GM18517 (cell line): ENCODE measurements at regions not wholly inside any gene's neighbourhood (a gene's known extent, or its start where the extent isn't known, plus 50 kb on each side); places are given as distances from the start of the nearest gene placed in this dataset.

Source experiments
- ATAC-seq: cut with Tn5 transposase; IDR thresholded peaks from one replicate; pipeline ENCODE4 v1.9.1; 2021; ENCODE audit warnings: mild to moderate bottlenecking, moderate library complexity; ENCODE audit not compliant: unreplicated experiment

DNA sequence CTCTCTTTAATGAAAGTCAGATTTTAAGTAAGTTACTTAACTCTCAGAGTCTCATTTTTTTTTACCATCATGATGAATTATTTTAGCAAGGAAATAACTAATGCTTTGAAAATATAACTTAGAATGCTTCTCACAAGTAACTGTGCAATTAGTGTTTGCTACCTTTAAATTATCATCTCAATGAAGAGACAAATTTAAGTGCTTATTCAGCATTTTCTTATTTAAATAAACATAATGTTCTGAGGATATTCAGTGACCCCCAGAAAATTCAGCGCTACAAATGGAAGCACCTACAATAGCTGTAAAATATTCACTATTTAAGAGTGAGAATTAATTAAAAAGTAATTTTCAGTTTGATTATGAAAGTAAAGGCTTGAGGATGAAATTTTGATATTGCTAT, 527.2 kb downstream of the SLITRK1 start:
- ATAC-seq: no peak

DNA sequence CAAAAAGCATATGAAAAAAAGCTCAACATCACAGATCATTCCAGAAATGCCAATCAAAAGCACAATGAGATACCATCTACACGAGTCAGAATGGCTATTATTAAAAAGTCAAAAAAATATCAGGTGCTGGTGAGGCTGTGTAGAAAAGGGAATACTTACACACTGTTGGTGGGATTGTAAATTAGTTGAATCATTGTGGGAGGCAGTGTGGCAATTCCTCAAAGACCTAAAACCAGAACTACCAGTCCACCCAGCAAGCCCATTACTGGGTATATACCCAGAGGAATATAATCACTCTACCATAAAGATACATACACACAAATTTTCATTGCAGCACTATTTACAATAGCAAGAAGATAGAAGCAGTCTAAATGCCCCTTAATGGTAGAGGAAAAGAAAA, 529.9 kb downstream of the SLITRK1 start:
- ATAC-seq: no peak

DNA sequence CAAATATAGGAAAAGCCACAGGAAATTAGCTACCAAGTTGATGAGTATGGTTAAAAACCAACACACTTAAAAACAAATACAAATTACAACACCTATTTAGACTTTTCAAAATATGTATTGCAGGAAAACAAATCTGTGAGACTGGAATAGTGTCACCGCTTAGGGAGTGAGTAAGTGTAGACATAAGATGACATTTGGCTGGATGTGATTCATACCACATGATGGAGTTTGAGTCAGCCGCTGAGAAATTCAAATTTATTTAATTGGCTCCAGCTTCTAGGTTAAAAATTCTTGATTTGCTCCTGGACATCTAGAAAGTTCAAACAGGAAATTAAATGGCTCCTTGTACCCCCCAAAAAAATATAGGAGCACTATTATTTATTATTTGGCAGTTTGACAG, 531.7 kb downstream of the SLITRK1 start:
- ATAC-seq: no peak

DNA sequence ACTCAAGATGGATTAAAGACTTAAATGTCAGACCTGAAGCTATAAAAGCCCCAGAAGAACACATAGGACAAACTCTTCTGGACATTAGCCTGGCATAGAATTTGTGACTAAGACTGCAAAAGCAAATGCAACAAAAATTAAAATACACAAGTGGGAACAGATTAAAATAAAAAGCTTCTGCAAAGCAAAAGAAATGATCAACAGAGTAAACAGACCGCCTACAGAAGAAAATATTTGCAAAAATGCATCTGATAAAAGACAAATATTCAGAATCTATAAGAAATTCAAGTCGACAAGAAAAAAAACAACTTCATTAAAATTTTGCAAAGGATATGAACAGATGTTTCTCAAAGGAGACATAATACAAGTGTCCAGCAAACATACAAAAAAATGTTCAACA, 537.8 kb downstream of the SLITRK1 start:
- no peak for ATAC-seq

DNA sequence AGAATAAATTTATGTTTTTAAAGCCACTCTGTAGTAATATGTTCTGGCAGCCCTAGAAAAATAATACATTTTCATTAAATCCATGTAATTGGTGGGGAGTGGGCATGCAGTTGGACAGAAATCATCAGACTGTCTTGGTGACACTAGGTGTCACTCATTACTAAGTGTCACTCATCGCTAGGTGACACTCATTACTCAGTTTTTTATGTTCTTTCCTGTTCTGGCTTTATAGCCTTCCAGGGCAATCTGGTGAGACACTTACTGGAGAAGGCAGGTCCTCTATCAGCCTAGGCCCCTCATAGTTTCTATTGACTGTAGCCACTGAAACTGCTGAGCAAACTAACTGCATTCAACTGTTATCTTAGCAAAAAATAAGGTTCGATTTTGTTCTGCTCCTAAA, 542.1 kb downstream of the SLITRK1 start:
- ATAC-seq: no peak

DNA sequence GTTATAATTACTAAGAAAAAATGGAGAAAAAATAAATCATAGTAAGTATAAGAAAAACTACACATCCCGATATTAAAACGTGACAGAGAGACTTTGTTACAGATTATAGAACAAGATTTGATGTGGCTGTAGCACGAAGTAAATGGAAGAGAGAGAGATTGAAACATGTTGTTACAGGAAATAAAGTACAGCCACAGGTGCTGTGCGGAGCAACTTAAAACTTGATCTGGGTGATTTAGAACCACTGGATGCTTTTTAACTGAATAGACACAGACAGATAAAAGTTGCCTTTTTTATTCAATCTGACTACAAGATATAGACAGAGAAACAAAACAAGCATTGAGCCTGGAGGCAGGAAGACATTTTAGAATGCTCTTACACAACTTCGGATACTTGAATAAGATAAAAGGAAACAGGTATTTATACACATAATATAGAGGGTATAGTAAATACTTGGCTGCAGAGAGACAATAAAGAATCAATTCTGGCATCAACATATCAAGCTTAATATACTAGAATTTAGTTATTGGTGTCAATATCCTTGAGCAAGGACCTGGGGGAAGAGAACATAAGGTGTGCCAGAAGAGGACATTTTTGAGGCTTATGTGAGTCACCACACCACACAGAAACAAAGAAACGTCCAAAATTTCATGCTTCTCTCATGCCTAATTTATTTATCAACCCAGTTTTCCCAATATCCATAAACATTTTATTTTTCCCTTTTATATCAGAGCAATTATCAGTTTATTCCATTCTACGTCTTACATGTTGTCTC, 548.5 kb downstream of the SLITRK1 start:
- ATAC-seq: no peak

DNA sequence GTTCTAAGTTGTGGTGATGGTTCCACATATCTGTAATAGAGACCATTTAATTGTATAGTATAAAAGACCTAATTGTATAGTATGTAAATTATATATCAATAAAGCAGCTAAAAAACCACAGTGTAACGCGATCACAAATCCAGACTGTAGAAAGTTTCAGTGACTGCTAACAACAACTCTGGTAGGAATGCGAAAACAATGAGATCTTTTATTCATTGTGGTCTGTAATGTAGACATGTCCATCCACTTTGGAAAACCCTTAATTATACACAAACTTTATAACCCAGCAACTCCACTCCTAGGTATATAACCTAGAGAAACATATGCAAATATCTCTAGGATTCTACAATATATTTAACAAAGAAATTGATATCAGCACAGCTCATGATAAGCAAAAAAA, 549.5 kb downstream of the SLITRK1 start:
- no peak for ATAC-seq

DNA sequence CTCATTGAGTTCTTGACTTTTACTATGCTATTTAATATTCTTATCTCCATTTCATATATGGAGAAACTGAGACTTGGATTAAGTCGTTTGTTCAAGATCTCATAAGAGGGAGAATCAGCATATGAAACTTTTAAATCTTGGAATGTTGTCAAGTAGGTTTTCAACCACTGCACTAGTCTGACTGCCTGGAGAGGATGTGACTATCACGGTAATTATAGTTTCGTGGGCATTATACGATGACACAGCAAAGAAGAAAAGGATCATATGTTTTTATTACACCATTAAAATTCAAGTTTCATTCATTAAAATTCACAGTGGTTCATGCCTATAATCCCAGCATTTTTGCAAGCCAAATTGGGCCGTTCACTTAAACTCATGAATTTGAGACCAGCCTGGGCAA, 555.2 kb downstream of the SLITRK1 start:
- ATAC-seq: no peak

DNA sequence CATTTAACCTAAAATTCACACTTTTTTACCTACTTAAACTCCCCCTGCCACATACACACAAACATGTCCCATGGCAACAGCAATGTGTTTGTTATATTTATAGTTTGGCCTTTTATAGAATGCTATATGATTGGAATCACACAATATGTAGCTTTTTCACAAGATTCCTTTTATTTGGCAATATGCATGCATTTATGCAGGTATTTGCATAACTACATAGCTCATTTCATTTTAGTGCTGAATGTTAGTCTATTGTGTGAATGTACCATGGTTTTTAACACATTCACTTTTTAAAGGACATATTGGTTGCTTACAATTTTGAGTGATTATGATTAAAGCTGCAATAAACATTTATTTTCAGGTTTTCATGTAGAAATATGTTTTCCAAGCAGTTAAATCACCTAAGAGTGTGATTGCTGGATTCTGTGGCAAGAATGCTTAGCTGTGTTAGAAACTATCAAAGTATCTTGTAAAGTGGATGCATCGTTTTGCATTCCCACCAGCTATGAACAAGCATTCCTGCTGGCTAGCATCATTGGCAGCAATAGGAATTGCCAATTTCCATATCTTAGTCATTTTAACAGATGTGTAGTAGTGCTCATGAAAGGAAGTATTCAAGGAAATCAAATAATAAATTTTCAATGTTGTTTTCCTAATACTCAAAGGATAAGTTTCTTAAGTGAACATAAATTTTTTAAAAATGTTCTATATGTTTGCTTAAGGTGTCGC, 557.0 kb downstream of the SLITRK1 start:
- ATAC-seq: no peak

DNA sequence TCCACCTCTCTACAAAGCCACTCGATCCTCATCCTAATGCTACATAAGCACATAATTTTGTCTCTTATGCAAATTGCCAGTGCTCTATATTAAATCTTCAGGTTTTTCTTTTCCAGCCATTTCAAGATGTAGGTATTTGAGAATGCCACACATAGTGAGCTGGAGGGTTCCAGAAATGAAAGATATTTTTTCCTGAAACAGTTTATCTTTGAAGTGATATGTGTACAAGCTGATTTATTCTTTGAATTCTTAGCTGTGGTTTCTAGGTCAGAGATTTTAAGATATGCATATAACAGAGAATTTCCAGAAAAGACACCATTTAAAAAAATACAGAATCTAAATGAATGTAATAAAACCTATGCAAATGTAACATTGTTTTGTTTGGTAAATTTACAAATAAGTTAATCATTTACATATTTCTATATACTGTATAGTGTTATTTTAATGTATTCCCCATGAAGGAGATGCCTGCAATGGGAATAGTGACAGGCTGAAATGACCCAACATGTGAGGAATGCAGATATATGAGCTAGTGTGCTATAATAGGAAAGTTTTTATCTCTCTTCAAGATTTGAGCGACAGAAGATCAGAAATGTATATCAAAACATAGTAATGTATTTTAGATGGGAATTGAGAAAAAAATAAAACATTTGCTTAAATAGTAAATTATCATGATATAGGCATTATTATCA, 570.2 kb downstream of the SLITRK1 start:
- no peak for ATAC-seq

DNA sequence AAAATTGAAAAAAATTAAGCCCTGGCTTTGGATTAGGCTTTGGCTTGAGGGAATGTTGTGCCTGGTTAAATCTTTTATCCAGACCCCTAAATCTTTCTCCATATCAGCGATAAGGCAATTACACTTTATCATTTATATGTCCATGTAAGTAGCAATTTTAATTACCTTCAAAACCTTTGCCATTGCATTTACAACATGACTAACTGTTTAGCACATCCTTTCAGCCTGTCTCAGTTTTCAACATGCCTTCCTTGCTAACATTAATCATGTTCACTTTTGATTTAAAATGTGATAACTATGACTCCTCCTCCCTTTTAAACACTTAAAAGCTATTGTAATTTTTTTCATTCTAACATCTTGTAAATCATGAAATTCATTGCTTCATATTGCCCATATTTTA, 583.7 kb downstream of the SLITRK1 start:
- no peak for ATAC-seq

DNA sequence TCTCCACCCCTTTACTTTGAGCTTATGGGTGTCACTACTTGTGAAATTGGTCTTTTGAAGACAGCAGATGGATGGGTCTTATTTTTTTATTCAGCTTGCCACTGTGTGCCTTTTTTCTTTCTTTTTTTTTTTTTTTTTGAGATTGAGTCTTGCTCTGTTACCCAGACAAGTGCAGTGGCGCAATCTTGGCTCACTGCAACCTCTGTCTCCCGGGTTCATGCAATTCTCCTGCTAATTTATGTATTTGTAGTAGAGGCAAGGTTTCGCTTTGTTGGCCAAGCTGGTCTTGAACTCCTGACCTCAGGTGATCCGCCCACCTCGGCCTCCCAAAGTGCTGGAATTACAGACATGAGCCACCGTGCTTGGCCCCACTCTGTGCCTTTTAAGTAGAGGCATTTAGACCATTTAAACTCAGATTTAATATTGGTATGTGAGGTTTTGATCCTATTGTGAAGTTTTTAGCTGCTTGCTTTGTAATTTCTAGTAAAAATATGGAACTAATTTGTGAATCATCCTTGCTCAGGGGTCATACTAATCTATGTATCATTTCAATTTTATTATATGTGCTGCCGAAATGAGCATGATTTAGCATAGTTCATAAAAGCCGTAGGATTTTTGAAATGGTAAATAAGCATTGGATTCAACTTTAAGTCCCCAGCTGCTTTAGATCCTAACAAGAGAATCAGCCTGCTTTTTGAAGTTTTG, 584.5 kb downstream of the SLITRK1 start:
- ATAC-seq: no peak

DNA sequence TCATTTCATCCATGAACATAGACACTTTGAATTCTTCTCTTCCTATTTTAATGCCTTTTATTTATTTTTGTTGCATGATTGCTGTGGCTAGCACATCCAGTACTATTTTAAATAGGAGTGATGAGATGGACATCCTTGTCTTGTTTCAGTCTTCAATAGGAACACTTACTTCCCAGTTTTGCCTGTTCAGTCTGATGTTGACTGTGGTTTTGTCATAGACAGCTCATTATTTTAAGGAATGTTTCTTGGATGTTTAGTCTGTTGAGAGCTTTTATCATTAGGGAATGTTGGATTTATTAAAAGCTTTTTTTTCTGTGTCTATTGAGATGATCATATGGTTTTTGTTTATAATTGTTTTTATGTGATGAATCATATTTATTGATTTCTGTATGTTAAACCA, 586.6 kb downstream of the SLITRK1 start:
- no peak for ATAC-seq

DNA sequence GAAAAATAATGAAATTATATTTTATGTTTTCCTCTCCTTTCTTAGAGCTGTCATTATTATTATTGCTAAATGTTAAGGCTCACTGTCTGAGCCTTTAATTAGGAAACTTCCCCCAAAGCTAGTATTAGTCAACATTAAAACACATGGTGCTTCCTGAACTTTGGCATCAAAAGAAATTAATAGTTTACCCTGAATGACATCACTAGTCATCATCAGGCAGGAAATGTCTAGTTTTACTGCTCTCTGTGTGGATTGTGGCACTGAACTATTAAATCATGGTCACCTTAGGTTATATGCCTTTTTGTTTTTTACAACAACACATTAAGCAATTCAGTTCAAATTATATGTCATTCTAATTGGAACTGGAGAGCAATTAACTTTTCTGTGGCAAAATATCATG, 595.5 kb downstream of the SLITRK1 start:
- no peak for ATAC-seq

DNA sequence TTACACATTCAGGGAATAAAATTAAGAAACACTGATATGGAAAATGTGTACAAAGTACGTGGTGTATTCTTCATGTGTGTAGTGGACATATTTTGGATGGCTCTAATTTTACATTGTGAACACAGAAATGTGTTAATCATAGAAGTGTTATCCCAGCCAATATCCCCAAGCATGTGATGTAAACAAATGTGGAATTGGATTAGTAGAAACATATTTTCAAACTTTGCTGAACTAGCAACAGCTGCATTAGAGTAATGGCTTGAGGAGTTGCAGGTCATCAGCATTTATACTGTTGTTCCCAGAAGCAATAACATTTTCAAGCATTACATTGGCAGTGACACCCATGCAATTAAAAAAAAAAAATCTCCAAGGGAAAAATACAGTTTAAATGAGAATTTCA, 600.6 kb downstream of the SLITRK1 start:
- ATAC-seq: no peak

DNA sequence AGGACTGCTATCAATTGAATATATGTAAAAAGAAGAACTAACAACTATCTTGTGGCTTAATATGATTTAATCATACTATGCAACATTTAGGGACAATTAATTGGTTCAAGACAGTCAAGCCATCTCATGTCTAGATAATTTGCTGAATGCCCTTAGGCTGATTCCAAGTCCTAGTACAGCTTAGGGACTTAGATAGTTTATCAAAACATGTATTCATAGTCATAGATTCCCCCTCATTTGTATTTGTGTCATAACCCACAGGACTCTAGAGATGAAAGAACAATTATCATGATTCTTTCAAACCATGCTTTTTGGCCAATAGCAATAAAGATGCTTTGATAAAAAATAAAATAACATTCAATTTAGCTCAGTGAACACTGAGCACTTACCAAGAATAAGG, 607.6 kb downstream of the SLITRK1 start:
- ATAC-seq: no peak

DNA sequence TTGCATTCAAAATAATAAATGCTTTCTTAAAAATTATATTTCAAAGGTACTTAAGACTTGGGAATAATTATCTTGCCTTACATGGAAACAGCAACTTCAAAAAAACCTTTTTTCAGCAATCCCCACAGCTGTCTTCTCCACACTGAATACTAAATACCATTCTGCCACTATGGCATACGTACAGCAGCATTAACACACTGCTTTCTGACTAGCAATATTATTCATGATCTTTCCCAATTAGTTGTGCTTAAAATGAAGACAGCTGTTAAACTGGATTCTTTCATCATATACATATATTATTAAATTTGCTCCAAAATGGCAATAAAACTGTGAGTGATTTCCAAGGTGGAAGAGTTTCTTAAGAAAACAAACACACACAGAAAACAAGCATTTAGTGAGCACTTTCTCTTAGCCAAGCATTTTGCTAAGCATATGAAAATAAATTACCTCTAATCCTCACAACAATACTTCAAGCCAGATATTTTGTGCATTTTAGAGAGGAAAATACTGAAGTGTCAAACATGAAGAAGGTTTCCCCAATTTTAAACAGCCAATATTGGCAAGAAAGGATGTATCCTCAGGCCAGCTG, 609.5 kb downstream of the SLITRK1 start:
- no peak for ATAC-seq

DNA sequence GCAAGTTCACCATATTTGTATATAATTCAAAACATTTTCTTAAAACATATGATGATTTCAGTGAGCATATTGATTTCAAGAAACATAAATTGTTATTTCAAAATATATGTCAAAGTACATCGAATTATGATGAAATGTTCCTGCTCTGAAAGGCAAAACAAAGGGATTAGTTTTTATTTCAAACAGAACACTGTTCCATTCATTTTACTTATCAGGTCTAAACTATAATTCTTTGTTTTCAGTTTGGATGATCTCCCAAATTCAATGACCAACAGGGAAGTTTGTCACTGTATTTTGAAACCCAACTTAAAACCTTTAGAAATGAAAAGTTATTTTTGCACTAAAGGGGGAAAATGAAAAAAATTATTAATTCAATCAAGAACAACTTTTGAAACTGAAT, 610.2 kb downstream of the SLITRK1 start:
- no peak for ATAC-seq

DNA sequence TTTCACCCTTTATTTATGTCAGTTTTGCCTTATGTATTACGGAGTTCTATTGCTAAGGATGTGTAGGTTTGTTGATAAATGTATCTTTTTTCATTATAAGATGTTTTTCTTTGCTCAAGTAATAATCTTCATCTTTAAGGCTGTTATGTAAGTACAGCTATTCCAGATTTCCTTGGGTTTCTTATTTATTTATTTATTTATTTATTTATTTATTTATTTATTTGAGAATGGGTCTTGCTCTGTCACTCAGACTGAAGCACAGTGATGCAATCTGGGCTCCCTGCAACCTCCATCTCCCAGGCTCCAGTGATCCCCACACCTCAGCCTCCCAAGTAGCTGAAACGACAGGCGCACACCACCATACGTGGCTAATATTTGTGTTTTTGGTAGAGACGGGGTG, 617.0 kb downstream of the SLITRK1 start:
- ATAC-seq: no peak

DNA sequence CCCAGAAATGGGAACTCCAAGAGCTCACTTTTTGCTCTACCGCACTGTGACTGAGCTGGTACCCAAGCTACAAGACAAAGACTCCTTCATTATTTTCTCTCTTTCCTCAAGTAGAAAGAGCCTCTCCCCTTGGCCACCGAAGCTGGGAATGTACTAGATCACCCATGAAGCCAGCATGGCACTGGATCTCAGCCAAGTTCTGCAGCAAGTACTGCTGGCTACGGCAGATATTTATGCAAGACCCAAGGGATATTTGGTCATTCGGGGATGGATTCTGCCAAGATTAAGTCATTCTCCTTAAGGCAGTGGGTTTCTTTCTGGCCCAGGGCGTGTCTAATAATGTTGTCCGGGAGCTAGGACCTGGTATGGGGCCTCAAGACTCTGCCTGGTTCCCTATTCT, 633.5 kb downstream of the SLITRK1 start:
- no peak for ATAC-seq

DNA sequence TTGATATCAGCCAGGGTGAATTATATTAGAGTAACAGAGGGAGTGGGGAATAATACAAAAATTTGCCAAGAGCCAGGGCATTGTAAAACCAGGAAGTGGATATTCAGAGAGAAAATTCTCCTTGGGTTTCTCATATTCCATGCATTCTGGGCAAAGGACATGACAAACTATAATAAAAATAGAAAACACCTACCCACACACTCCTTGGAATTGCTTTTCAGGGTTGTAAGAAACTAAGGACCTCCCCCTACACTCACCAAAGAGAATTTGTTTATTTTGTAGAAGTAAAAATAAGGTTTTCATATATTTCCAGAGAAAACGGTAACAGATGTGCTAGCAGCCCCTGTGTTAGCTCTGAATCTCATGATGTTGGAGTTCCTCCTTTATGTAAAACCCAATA, 649.6 kb downstream of the SLITRK1 start:
- no peak for ATAC-seq
